ENCODE measurements at regions not wholly inside any gene's neighbourhood (a gene's known extent, or its start where the extent isn't known, plus 50 kb on each side); places are given as distances from the start of the nearest gene placed in this dataset.

DNA sequence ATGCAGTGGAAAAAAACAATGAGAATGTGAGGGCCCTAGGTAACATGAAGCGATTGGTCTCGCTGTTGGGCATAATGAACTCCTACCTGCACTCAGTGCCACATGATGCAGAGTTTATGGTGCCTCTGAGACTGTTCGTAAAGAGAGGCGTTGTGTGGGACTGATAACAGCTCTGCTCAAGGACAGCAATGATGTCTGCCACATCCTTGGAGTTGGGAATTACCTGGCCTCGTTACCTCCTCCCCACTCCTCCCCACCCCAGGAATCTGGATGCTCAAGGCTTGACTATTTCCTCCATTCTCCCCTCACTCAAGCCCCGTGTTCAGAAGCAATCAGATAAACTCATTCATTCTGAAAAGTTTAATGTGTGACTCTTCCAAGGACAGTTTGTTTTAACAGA lies 148.0 kb upstream of the JADE1 start:
- TF ChIP-seq, protein P1, sequence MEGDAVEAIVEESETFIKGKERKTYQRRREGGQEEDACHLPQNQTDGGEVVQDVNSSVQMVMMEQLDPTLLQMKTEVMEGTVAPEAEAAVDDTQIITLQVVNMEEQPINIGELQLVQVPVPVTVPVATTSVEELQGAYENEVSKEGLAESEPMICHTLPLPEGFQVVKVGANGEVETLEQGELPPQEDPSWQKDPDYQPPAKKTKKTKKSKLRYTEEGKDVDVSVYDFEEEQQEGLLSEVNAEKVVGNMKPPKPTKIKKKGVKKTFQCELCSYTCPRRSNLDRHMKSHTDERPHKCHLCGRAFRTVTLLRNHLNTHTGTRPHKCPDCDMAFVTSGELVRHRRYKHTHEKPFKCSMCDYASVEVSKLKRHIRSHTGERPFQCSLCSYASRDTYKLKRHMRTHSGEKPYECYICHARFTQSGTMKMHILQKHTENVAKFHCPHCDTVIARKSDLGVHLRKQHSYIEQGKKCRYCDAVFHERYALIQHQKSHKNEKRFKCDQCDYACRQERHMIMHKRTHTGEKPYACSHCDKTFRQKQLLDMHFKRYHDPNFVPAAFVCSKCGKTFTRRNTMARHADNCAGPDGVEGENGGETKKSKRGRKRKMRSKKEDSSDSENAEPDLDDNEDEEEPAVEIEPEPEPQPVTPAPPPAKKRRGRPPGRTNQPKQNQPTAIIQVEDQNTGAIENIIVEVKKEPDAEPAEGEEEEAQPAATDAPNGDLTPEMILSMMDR (IDR thresholded peaks at IDR 0.05; ENCODE audit: insufficient read depth, low read length) = no peak
- TF ChIP-seq GABPA (IDR thresholded peaks at IDR 0.05; ENCODE audit: low read depth) (no peak), POLR2AphosphoS5 (IDR thresholded peaks at IDR 0.05; ENCODE audit: low read depth) (no peak), SPI1 (IDR thresholded peaks at IDR 0.05; ENCODE audit: borderline replicate concordance, low read depth) (no peak)
- TF ChIP-seq, protein P2, sequence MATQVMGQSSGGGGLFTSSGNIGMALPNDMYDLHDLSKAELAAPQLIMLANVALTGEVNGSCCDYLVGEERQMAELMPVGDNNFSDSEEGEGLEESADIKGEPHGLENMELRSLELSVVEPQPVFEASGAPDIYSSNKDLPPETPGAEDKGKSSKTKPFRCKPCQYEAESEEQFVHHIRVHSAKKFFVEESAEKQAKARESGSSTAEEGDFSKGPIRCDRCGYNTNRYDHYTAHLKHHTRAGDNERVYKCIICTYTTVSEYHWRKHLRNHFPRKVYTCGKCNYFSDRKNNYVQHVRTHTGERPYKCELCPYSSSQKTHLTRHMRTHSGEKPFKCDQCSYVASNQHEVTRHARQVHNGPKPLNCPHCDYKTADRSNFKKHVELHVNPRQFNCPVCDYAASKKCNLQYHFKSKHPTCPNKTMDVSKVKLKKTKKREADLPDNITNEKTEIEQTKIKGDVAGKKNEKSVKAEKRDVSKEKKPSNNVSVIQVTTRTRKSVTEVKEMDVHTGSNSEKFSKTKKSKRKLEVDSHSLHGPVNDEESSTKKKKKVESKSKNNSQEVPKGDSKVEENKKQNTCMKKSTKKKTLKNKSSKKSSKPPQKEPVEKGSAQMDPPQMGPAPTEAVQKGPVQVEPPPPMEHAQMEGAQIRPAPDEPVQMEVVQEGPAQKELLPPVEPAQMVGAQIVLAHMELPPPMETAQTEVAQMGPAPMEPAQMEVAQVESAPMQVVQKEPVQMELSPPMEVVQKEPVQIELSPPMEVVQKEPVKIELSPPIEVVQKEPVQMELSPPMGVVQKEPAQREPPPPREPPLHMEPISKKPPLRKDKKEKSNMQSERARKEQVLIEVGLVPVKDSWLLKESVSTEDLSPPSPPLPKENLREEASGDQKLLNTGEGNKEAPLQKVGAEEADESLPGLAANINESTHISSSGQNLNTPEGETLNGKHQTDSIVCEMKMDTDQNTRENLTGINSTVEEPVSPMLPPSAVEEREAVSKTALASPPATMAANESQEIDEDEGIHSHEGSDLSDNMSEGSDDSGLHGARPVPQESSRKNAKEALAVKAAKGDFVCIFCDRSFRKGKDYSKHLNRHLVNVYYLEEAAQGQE (IDR thresholded peaks at IDR 0.05; ENCODE audit: insufficient replicate concordance, low read depth) = no peak
